ENCODE measurements at regions not wholly inside any gene's neighbourhood (a gene's known extent, or its start where the extent isn't known, plus 50 kb on each side); places are given as distances from the start of the nearest gene placed in this dataset.

- no peak for TF ChIP-seq POLR2A (IDR thresholded peaks at IDR 0.05)
- no peak for TF ChIP-seq CTCF (IDR thresholded peaks at IDR 0.05 in 8 of 11, conservative IDR thresholded peaks at IDR 0.05 in 3 of 11)
- TF ChIP-seq POLR2AphosphoS5 (IDR thresholded peaks at IDR 0.05) = no peak
These were observed 487.2 kb downstream of the BTBD3 start for GRCh38 chr20:12404941-12405340.
